ENCODE measurements at regions not wholly inside any gene's neighbourhood (a gene's known extent, or its start where the extent isn't known, plus 50 kb on each side); places are given as distances from the start of the nearest gene placed in this dataset.

- no peak overlapping the region for H3K9ac ChIP-seq
- H2AFZ ChIP-seq (ENCODE audit: low read depth): no peak overlapping the region
- H3K4me2 ChIP-seq: no peak overlapping the region
- H3K79me2 ChIP-seq (ENCODE audit: insufficient read depth, low read depth): no peaks in the 10 kb centered on the region
- no peak overlapping the region for H3K27ac ChIP-seq
- H3K4me3 ChIP-seq (IDR thresholded peaks at IDR 0.05; ENCODE audit: insufficient read depth, low read depth, low read length): no peak overlapping the region
- no peaks in the 10 kb centered on the region for H4K20me1 ChIP-seq (ENCODE audit: insufficient read depth)
- no peaks in the 10 kb centered on the region for H3K27me3 ChIP-seq (ENCODE audit: insufficient read depth, low read depth)
- H3K36me3 ChIP-seq (ENCODE audit: insufficient read depth): no peaks in the 10 kb centered on the region
- TF ChIP-seq, protein P1, sequence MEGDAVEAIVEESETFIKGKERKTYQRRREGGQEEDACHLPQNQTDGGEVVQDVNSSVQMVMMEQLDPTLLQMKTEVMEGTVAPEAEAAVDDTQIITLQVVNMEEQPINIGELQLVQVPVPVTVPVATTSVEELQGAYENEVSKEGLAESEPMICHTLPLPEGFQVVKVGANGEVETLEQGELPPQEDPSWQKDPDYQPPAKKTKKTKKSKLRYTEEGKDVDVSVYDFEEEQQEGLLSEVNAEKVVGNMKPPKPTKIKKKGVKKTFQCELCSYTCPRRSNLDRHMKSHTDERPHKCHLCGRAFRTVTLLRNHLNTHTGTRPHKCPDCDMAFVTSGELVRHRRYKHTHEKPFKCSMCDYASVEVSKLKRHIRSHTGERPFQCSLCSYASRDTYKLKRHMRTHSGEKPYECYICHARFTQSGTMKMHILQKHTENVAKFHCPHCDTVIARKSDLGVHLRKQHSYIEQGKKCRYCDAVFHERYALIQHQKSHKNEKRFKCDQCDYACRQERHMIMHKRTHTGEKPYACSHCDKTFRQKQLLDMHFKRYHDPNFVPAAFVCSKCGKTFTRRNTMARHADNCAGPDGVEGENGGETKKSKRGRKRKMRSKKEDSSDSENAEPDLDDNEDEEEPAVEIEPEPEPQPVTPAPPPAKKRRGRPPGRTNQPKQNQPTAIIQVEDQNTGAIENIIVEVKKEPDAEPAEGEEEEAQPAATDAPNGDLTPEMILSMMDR (conservative IDR thresholded peaks at IDR 0.05; ENCODE audit: low read depth, low read length): no peak
- H3K4me1 ChIP-seq (ENCODE audit: low read depth, poor library complexity, severe bottlenecking): no peaks in the 10 kb centered on the region
These were observed 529.5 kb downstream of the LIG4 start for GRCh38 chr13:107685876-107686275.

GRCh38 chr13:107681600-107681999 is 533.7 kb downstream of the LIG4 start:
- no peak overlapping the region for H3K4me2 ChIP-seq
- H3K27ac ChIP-seq: no peak overlapping the region
- no peak overlapping the region for H3K9ac ChIP-seq
- no peaks in the 10 kb centered on the region for H3K36me3 ChIP-seq (ENCODE audit: insufficient read depth)
- no peaks in the 10 kb centered on the region for H3K27me3 ChIP-seq (ENCODE audit: insufficient read depth, low read depth)
- TF ChIP-seq, protein P1 (conservative IDR thresholded peaks at IDR 0.05; ENCODE audit: low read depth, low read length): no peak
- no peak overlapping the region for H2AFZ ChIP-seq (ENCODE audit: low read depth)
- no peak overlapping the region for H3K4me3 ChIP-seq (IDR thresholded peaks at IDR 0.05; ENCODE audit: insufficient read depth, low read depth, low read length)
- no peaks in the 10 kb centered on the region for H3K4me1 ChIP-seq (ENCODE audit: low read depth, poor library complexity, severe bottlenecking)
- no peaks in the 10 kb centered on the region for H4K20me1 ChIP-seq (ENCODE audit: insufficient read depth)
- H3K79me2 ChIP-seq (ENCODE audit: insufficient read depth, low read depth): no peaks in the 10 kb centered on the region

DNA sequence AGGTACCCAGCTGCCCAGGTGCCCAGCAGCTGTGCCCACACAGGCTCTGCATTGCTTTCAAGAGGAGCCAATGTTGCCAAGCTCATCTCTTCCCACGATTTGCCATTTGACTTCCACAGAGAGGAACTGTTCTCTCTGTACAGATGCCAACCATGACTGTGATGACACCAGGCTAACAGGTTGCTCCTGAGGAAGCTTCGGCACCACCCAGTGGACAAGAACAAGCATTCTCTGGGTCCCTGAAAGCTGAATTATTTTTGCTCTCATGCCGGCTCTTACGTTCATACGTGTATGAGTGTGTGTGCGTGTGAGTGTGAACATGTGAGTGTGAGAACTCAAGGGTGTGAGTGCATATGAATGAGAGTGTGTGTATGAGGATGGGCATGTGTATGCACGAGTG is 535.2 kb downstream of the LIG4 start:
- no peaks in the 10 kb centered on the region for H3K79me2 ChIP-seq (ENCODE audit: insufficient read depth, low read depth)
- H3K36me3 ChIP-seq (ENCODE audit: insufficient read depth): no peaks in the 10 kb centered on the region
- H4K20me1 ChIP-seq (ENCODE audit: insufficient read depth): no peaks in the 10 kb centered on the region
- TF ChIP-seq, protein P1 (conservative IDR thresholded peaks at IDR 0.05; ENCODE audit: low read depth, low read length): no peak
- no peaks in the 10 kb centered on the region for H3K4me1 ChIP-seq (ENCODE audit: low read depth, poor library complexity, severe bottlenecking)
- no peak overlapping the region for H2AFZ ChIP-seq (ENCODE audit: low read depth)
- H3K27me3 ChIP-seq (ENCODE audit: insufficient read depth, low read depth): no peaks in the 10 kb centered on the region
- H3K4me2 ChIP-seq: no peak overlapping the region
- H3K4me3 ChIP-seq (IDR thresholded peaks at IDR 0.05; ENCODE audit: insufficient read depth, low read depth, low read length): no peak overlapping the region
- H3K9ac ChIP-seq: no peak overlapping the region
- no peak overlapping the region for H3K27ac ChIP-seq

GRCh38 chr13:107678075-107678689 is 537.2 kb downstream of the LIG4 start:
- H2AFZ ChIP-seq (ENCODE audit: low read depth): no peak overlapping the region
- H4K20me1 ChIP-seq (ENCODE audit: insufficient read depth): no peaks in the 10 kb centered on the region

More at GRCh38 chr13:107678075-107678689, 537.2 kb downstream of the LIG4 start:
- H3K4me2 ChIP-seq: no peak overlapping the region
- H3K4me1 ChIP-seq (ENCODE audit: low read depth, poor library complexity, severe bottlenecking): no peaks in the 10 kb centered on the region
- H3K27me3 ChIP-seq (ENCODE audit: insufficient read depth, low read depth): no peaks in the 10 kb centered on the region
- TF ChIP-seq, protein P1 (conservative IDR thresholded peaks at IDR 0.05; ENCODE audit: low read depth, low read length): no peak
- H3K9ac ChIP-seq: no peak overlapping the region
- H3K36me3 ChIP-seq (ENCODE audit: insufficient read depth): no peaks in the 10 kb centered on the region
- no peak overlapping the region for H3K27ac ChIP-seq
- H3K79me2 ChIP-seq (ENCODE audit: insufficient read depth, low read depth): no peaks in the 10 kb centered on the region
- no peak overlapping the region for H3K4me3 ChIP-seq (IDR thresholded peaks at IDR 0.05; ENCODE audit: insufficient read depth, low read depth, low read length)

Data from KMS-11 (cell line).